NCI-H2029 (cell line): ENCODE measurements at regions not wholly inside any gene's neighbourhood (a gene's known extent, or its start where the extent isn't known, plus 50 kb on each side); places are given as distances from the start of the nearest gene placed in this dataset.

Experiments
- DNase-seq: peaks from one replicate; lab custom pipeline; 2025; lab: John Stamatoyannopoulos, UW

DNA sequence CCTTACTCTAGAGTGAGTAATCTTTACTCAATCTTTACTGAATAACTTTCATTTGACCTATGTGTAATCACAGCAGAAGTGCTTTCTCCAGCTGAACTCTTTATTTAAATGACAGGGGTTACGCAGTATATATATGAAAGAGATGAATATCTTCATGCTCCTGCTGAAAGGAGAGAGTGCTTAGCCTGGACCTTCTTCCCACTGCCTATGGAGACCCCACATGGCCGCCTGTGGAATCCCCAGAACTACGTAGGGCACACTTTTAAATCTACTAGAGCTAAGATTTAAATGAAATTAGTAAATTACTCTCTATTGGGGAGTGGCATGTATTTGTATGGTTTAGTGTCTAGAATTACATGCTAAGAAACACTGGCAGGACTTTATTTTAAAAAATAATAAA lies 391.2 kb downstream of the ANKRD50 start:
- DNase-seq, result no peak

DNA sequence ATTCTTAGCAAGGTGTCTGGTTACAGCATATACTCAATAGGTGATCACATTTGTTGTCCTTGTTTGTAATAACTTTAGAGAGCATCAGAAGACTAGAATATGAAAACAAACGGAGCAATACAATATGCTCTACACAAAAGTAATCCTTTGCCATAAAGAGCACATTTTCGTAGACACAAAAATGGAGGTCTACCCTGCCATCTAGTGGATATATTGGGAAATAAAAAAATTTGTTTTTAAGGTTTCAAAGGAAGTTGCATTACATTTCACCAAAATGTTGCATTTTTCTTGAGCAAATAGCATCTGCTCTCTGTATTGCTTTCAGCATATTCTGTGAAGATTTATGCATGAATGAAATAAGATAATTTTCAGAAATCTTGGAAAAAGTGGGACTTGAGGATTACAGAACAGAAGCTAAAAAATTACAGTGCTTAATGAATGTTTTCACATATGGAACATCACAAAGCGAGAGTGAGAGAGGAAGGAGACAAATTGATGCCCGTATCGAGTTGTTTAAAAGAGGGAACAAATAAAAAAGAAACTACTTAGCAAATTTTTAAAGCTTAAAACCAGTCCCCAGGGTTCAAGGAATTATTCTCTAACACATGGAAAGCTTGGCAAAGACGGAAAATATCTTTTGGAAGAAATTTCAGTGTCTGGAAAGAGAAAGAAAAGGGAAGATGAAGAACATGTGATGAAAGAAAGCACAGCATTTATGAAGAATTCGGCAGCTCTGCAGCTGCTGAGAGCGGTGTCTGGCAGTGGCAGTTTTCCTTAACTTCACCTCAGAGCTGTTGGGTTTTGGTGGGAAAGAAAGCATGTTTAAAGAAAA lies 390.1 kb downstream of the ANKRD50 start:
- DNase-seq, result peak; percentile 15

GRCh38 chr4:124325690-124326089 lies 386.8 kb downstream of the ANKRD50 start:
- DNase-seq, result no peak

DNA sequence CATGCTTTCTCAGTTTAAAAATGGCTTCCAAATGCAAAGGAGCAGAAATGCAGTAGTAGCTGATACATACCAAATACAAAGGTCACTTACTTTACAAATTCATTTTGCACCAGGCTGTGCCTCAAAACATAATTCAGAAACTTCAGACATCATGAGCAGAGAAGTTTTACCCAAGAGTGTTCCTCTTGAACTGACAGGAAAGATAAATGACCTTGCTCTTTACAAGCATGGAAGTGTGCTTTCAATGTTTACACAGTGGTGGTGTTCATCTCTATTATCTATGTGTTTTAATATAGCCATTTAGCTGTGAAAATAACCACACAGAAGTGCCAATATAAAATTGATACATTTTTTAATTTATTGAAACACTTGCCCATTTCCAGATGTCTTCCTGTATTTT lies 383.4 kb downstream of the ANKRD50 start:
- DNase-seq, result no peak

GRCh38 chr4:124330045-124330444 lies 382.5 kb downstream of the ANKRD50 start:
- DNase-seq, result no peak

- no peak for DNase-seq
Observed at GRCh38 chr4:124331781-124332180, 380.8 kb downstream of the ANKRD50 start.

DNA sequence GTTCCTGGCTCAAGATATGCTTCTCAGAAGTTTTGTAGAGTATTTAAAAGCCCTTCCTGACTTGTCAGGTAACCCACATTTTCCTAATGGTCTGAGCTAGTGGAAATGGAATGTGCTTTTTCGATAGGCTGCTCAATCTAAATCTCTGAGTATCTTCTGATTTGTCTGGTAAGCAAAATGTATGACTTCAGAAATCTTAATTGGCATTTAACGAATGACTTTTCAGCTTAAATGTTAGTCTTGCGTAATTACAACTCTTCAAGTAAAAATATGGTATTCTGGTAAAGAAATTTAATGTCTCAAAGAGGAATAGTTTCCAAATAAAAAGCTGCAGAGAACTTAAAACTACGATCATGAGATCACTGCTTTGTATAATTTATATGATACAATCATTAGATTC lies 379.1 kb downstream of the ANKRD50 start:
- DNase-seq, result no peak

GRCh38 chr4:124334119-124334518 lies 378.4 kb downstream of the ANKRD50 start:
- peak; percentile 33 for DNase-seq

- DNase-seq, result no peak
Observed at GRCh38 chr4:124337874-124338273, 374.7 kb downstream of the ANKRD50 start.

DNA sequence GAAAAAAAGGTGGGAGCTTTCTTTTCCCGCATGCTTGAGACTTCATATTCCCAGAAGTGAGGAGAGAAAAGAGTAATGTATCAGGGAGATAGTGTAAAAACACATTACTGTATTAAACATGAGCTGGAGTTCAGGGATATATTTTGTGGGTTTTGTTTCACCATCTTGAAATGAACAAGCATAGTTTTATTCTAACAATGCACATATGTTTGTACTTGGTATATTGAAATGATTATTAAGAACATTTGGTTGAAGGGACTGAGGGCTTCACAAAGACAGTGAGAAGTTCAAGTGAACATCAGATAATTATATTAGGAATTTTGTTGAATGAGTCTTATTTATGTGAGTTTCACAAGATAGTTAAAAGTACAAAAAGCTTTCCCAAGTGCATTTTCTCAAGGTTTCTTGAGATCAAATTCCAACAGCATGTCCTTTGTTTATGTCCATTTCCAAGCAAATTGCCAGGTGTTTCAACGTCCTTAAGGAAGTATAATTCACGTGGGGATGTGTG lies 368.8 kb downstream of the ANKRD50 start:
- no peak for DNase-seq

- DNase-seq, result no peak
Observed at GRCh38 chr4:124372916-124373315, 339.6 kb downstream of the ANKRD50 start.

GRCh38 chr4:124386163-124386562 lies 326.4 kb downstream of the ANKRD50 start:
- DNase-seq, result no peak

- no peak for DNase-seq
Observed at GRCh38 chr4:124386648-124387047, 325.9 kb downstream of the ANKRD50 start.

GRCh38 chr4:124389591-124389990 lies 322.9 kb downstream of the ANKRD50 start:
- DNase-seq, result no peak

DNA sequence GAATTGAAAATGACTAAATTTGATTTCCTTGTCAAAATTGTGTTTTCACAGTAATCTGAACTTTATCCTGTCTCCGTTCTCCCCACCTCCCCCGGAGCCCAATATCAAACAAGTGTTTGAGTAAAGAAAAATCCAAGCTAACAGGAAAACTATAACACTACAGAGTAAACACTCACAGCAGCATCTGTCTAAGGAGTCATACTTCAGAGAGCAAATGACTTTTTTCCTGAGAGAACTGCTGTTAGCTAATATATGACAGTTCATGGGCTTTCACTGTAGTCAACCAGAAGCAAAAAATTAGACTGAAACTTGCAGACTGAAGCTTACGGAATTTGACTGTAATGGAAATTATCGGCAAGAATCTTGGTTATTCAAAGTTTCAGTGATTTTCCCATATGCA lies 321.7 kb downstream of the ANKRD50 start:
- no peak for DNase-seq

- DNase-seq, result no peak
Observed at GRCh38 chr4:124396333-124396732, 316.2 kb downstream of the ANKRD50 start.

GRCh38 chr4:124401606-124402005 lies 310.9 kb downstream of the ANKRD50 start:
- no peak for DNase-seq

GRCh38 chr4:124409044-124409443 lies 303.5 kb downstream of the ANKRD50 start:
- no peak for DNase-seq

- no peak for DNase-seq
Observed at GRCh38 chr4:124414276-124415040, 298.1 kb downstream of the ANKRD50 start.

GRCh38 chr4:124415146-124415545 lies 297.4 kb downstream of the ANKRD50 start:
- DNase-seq, result no peak

DNA sequence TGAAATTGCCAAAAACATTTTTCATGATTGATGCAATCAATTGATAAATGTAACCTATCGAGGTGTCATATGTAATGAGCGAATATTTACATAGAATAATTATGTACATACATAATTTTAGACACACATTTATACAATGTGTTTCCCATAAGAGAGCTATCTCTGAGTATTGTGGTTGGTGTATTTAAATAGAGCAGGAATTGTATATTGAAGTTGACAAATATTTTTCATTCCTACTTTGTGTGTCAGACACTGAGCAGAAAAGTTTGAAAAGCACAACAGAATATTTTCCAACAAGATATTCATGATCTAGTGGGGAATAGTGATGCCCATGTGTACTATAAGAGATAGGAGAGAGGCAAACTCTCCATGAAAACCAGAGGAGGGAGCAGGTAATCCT lies 295.2 kb downstream of the ANKRD50 start:
- DNase-seq, result no peak

DNA sequence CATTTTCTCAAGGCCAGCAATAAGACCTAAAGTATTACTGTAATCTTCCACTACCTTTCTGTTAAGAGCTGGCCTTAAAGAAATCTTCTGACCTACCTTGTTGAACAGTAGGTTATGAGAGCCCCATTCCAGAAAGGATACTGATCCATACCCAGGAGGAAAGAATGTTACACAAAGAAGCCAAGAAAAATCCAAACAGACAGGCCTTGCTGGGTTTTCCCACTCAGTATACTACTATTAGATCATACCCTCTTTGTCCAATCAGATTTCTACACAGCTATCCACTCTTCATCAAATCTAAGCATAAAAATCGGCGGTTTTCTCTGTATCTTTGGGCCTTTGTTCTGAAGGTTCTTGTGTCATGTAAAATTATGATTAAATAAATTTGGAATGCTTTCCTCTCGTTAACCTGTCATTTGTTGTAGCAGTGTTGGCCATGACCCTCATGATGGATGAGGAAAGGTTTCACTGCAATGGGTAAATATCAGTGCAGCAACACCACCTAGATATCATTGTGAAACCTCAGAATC lies 292.3 kb downstream of the ANKRD50 start:
- no peak for DNase-seq

DNA sequence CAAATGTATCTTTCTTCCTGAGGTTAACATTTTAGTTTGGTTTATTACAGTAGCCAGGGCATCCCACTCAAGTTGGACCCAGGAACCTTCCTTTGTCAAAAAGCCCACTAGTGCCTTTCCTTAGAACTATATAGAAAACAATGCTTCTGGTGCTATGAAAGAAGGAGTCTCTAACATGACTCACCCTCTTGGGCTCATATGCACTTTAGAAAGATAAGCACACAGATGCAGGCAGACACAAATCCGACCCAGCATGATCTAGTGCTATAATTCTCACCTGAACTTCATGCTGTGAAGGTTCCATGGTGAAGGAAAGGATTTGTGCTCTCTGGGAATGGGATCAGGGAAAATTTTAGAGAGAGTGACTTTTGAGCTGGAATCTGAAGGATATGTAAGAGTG lies 289.4 kb downstream of the ANKRD50 start:
- no peak for DNase-seq
